HG02588 (cell line): ENCODE measurements at regions not wholly inside any gene's neighbourhood (a gene's known extent, or its start where the extent isn't known, plus 50 kb on each side); places are given as distances from the start of the nearest gene placed in this dataset.

Source experiments
- ATAC-seq: cut with Tn5 transposase; IDR thresholded peaks from one replicate; pipeline ENCODE4 v1.9.1; 2021; ENCODE audit warnings: mild to moderate bottlenecking, moderate library complexity; ENCODE audit not compliant: unreplicated experiment

GRCh38 chr6:134379076-134379475, 61.2 kb upstream of the SGK1 start:
- ATAC-seq: peak; percentile 97

DNA sequence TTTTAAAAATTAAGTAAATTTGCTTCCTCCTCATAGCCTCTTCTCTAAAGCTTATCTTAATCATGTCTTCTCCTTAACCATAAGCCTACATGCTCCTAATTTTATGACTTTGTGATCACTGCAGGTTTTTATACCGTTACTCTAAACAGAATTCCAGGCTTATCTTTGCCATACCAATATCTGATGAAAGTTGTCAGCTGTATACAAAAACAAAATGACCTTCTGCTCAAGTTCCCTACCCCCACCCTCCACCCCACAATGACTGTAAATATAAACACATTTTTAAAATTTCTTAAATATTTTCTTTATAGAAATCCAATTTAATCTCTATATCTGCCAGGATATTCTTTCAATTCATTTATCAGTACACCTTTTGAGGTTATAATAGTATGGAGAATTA, 60.5 kb upstream of the SGK1 start:
- ATAC-seq: no peak

DNA sequence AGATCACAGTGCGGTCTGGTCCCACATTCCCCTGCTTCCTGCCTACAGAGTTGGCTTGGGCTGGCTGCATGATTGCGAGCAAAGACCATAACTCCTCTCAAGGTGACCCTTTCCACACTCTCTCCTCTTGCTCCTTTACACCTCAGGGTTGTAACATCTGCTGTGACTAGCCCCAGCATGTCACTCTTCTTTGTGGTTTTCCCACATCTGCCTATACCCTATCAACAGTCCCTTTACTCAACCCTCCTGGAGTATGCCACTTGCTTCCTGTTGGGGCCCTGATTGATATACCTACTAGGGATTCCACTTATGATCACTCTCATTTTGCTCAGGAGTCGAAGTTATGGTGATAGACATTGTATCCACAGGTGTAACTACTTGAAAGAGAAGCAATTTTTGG, 58.9 kb upstream of the SGK1 start:
- ATAC-seq: no peak

DNA sequence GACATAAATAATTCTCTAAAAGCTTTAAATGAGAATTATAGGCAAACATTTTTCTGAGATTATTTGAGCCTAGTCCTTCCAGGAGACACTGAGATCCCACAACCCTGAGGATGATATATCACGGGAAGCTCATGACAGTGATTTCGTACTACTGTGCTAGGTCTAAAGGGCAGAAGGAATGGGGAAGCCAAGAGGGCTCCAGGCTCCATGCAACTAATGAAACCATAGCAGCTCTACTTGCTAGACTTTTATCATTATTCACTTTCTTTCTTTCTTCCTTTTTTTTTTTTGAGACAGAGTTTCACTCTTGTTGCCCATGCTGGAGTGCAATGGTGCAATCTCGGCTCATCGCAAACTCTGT, 57.3 kb upstream of the SGK1 start:
- no peak for ATAC-seq

DNA sequence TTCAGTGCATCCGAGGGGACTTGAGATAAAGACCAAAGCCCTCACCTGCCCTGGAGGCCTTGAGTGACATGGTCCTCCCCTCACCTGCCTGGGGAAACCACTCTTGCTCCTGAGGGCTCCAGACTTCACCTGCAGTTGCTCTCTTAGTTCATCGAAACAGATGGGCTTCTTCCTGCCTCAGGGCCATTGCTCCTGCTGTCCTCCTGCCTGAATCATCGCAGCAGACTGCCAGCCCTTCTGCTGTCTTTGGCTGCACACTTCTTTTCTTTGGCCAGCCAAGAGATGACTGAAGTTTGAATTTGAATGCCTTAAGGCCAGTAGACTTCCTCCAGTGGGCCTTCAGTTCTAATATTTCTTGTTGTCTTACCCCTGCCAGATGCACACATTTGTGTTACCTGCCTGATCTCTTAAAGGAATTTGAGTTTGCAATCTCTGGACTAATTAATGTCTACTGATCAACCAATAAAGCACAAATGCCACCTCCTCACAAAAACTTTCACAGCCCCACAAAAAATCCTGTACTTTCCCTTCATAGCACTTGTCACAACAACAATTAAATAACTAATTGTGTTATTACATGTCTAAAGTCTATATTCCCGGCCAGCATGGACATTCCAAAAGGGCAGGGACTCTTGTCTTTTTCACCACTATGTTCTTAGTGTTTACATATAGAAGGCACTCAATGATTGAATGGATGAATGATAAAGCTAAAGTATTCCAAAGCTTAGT, 56.7 kb upstream of the SGK1 start:
- ATAC-seq: no peak

GRCh38 chr6:134373993-134374392, 56.1 kb upstream of the SGK1 start:
- ATAC-seq: no peak

- ATAC-seq: peak; percentile 87
These were observed 55.5 kb upstream of the SGK1 start for GRCh38 chr6:134373282-134373922.

GRCh38 chr6:134372603-134373281, 54.8 kb upstream of the SGK1 start:
- peak; percentile 39 for ATAC-seq

- no peak for ATAC-seq
These were observed 50.8 kb upstream of the SGK1 start for GRCh38 chr6:134368670-134369069.
